Erythroblast (primary cell): ENCODE measurements at regions not wholly inside any gene's neighbourhood (a gene's known extent, or its start where the extent isn't known, plus 50 kb on each side); places are given as distances from the start of the nearest gene placed in this dataset.

Source experiments
- GATA1 ChIP-seq: IDR thresholded peaks from 2 replicates; pipeline ENCODE4 v1.6.1; 2011; ENCODE audit warnings: low read depth, mild to moderate bottlenecking, control low read depth, low read length, moderate library complexity
- POLR2A ChIP-seq: IDR thresholded peaks from 2 replicates; pipeline ENCODE4 v1.6.1; 2011; ENCODE audit warnings: mild to moderate bottlenecking, low read length

DNA sequence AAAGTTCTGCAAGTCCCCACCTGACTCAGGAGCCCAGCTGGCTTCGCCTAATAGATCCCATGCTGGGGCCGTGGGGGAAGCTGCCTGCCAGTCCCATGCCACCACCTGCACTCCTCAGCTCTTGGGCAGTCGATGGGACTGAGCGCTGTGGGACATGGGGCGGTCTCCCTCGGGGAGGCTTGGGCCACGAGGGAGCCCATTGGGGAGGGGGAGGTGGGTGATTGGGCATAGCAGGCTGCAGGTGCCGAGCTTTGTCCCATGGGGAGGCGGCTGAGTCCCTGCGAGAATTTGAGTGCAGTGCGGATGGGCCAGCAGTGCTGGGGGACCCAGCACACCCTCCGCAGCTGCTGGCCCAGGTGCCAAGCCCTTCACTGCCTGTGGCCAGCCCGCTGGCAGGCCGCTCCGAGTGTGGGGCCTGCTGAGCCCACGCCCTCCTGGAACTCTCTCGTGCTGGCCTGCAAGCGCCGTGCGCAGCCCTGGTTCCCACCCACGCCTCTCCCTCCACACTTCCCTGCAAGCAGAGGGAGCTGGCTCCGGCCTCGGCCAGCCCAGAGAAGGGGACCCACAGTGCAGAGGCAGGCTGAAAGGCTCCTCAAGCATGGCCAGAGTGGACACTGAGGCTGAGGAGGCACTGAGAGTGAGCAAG lies 467.3 kb downstream of the IRS2 start:
- no peak for TF ChIP-seq POLR2A
- TF ChIP-seq GATA1: no peak
